GM10266 (cell line): ENCODE measurements at regions not wholly inside any gene's neighbourhood (a gene's known extent, or its start where the extent isn't known, plus 50 kb on each side); places are given as distances from the start of the nearest gene placed in this dataset.

Experiments used
- DNase-seq: peaks from one replicate; pipeline ENCODE4 v3.0.0; 2012; ENCODE audit errors: extremely low spot score
- TF ChIP-seq, protein P1 (sequence below): IDR thresholded peaks from 2 replicates; pipeline ENCODE4 v1.5.1; 2012; ENCODE audit warnings: mild to moderate bottlenecking, low read depth; ENCODE audit not compliant: control insufficient read depth, insufficient read depth; ENCODE audit errors: missing control alignments

DNA sequence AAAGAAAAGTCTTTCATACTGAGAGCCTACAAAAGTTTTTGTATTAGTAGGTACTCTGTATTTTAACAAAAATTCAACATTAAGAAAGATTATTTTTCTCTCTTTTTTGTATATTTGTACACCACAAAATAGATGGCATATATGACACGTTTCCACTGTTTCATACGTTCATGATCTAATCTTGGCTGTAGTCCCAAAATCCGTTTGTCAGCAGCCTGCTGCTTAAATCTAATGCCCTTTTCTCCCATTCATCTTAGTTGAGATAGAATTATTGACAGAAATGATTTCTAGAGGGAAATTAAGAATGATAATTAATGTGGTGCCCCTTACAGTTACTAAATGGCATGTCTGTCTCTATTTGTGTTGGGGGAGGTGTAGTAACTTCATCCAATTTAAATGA, 140.7 kb upstream of the NOVA1 start:
- DNase-seq = no peak
- TF ChIP-seq, protein P1, sequence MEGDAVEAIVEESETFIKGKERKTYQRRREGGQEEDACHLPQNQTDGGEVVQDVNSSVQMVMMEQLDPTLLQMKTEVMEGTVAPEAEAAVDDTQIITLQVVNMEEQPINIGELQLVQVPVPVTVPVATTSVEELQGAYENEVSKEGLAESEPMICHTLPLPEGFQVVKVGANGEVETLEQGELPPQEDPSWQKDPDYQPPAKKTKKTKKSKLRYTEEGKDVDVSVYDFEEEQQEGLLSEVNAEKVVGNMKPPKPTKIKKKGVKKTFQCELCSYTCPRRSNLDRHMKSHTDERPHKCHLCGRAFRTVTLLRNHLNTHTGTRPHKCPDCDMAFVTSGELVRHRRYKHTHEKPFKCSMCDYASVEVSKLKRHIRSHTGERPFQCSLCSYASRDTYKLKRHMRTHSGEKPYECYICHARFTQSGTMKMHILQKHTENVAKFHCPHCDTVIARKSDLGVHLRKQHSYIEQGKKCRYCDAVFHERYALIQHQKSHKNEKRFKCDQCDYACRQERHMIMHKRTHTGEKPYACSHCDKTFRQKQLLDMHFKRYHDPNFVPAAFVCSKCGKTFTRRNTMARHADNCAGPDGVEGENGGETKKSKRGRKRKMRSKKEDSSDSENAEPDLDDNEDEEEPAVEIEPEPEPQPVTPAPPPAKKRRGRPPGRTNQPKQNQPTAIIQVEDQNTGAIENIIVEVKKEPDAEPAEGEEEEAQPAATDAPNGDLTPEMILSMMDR = no peak

DNA sequence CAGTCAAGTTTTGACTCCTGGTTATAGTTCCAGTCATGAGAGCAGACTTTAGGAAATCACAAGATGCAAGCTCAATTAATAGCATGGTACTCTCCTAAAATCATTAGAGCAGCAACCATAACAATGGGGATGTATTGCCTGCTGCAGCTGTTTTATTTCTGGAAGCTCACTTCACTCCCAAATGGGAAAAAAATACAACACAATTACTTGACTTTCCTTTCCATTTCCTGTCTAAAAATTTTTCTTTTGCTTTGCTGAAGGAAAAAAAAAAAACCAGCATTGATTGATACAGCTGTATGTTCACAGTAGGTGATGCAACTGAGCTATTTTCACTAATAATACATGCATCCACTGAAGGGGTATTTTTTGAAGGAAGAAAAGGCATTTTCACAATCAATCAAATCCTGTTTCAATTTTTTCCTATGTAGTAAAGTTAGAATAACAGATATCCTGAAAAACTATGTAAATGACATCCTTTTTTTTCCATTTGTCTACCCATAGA, 143.9 kb upstream of the NOVA1 start:
- TF ChIP-seq, protein P1 = no peak

DNA sequence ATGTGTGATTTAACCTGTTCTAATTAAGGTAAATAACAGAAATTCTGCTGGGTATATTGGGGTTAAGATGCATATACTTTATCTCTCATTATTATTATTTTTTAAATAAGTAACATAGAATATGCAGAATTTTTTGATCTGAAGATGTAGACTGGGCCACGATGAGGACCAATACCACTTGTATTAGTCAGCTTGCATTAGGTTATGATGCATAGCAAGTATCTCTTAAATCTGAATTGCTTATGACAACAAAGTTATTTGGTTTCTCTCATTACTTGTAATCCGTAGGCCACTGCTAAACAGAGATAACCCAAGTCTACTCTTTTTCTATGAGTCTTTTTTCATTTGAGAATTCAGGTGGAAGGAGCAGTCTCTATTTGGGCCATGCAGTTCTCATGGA, 145.5 kb upstream of the NOVA1 start:
- DNase-seq = no peak
- TF ChIP-seq, protein P1 = no peak

More for the DNA sequence above, 143.9 kb upstream of the NOVA1 start:
- no peak for DNase-seq

DNA sequence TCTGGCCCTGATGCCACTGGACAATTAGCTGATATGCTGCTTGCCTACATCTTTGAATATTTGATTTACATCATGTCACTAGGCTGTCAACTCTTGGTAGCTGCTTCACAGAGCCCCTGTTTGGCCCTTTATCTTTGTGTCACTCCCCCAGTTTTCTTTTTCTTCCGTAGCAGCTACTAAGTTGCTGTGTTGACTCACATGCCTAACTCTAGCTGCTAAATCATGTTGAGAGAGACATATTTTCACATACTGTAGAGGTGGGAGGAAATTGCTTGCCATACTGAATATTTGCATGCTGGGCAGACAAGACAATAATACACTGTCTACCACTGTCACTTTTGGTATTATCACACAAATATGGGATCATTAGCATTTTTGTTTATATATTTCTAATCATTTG, 147.1 kb upstream of the NOVA1 start:
- DNase-seq = no peak
- TF ChIP-seq, protein P1 = no peak

DNA sequence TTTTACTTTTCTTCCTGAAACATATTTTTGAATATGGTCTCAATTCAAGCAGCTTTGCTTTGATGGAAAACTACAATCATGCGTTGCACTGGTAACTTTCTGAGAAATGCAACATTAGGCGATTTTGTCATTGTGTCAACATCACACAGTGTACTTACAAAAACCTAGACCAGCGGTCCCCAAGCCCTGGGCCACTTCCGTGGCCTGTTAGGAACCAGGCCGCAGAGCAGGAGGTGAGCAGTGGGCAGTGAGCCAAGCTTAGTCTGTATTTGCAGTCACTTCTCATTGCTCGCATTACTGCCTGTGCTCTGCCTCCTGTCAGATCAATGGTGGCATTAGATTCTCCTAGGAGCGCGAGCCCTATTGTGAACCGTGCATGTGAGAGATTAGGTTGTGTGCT, 163.7 kb upstream of the NOVA1 start:
- TF ChIP-seq, protein P1 = no peak
- no peak for DNase-seq

DNA sequence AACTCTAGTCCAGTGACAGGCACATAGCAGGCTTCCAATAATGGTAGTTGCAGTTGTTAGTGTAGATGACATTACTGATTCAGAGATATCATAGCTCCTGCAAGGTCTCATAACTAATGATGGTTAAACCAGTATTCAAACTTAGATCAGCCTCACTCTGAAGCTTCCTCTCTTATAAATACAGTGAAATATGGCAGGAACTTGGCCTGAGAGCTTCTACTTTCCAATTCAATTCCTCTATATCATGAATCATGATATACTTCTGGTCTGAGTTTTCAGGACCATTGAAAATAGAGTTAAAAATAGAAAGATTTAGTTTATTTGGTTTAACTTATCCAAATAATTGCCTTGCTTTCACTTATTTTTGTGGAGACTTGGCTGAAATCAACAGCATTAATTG, 167.5 kb upstream of the NOVA1 start:
- DNase-seq = no peak
- TF ChIP-seq, protein P1 = no peak

DNA sequence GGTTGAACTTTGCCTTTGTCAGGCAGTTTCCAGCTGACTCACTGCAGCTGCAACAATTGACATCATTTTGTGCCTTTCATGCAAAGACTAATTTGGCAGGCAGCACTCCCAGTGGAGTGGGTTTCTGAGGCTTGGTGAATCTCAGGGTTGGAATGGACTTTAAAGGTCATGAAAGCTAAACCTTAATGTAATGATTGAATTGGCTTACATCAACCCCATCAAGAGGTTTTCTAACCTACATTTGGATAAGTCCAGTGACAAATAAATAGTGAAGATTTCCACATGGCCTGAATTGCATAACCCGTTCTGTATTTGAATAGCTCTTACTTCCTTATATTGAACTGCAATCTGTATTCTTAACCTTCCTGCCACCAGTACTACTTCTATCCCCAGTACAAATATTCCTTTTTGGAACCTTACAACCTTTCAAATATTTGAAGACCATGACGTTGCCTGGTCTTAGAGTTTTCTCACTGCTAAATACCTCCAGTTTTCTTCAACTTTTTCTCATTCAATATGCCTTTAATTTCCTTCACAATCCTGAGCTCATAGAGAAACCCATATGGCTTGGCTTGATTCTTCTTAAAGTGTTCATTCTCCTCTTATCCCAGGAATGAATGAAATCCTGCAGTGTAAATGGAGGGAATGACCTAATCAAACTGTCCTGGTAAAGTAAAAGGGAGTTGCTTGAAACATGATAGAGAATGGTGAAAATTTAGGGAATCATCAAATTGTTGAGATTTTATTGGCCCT, 168.1 kb upstream of the NOVA1 start:
- TF ChIP-seq, protein P1 = no peak
- DNase-seq = no peak
